ENCODE measurements at regions not wholly inside any gene's neighbourhood (a gene's known extent, or its start where the extent isn't known, plus 50 kb on each side); places are given as distances from the start of the nearest gene placed in this dataset.
"Not testable (repeated sequence)": the region's sequence is repeated elsewhere in the genome, so short reads cannot be mapped to it uniquely, and the experiment has no call there.

DNA sequence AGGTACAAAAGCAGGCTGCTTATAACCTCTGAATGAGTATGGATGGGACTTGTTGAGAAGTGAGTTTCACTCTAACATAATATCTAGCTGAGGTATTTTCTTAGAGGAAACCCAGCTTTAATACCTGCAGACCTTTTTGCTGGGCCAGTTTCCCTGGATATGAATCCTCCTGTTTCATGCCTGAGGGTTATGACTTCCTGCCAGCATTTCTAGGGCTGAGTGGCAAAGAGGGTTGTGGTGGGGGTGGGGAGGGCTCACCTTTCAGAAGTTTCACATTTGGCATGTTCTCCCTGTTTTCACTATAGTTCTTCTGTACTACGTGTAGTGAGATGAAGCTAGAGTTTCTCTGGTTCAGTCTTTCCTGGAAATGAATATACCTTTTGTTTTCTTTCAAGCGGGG is 73.7 kb downstream of the LACC1 start:
- CTCF ChIA-PET (ENCODE audit: low intra/inter-chr PET ratio, low total read pairs): no interaction called here
- Histone ChIP-seq H3K27ac (ENCODE audit: extremely low read length, insufficient read depth, low read length) (no peak overlapping the region), H3K4me3 (replicated peaks in 1 of 3; ENCODE audit: insufficient read depth in 1 of 3, low read depth in 2 of 3, low read length in 3 of 3) (no peak overlapping the region), H3K4me1 (ENCODE audit: insufficient read depth, low read length) (no peaks in the 10 kb centered on the region), H3K36me3 (replicated peaks in 1 of 2; ENCODE audit: control insufficient read depth in 1 of 2, insufficient read depth in 2 of 2, low read length in 2 of 2) (no peaks in the 10 kb centered on the region), H4K20me1 (ENCODE audit: insufficient read depth, low read length) (no peaks in the 10 kb centered on the region), H3K4me2 (ENCODE audit: low read depth, low read length) (no peak overlapping the region), H3K9ac (ENCODE audit: insufficient read depth, low read depth, low read length) (no peak overlapping the region), H3K27me3 (ENCODE audit: control insufficient read depth in 1 of 2, insufficient read depth in 2 of 2, low read length in 2 of 2) (no peaks in the 10 kb centered on the region), H2AFZ (ENCODE audit: low read length) (no peak overlapping the region), H3K9me3 (ENCODE audit: low read length) (no peaks in the 10 kb centered on the region), H3K79me2 (ENCODE audit: insufficient read depth, low read length) (no peaks in the 10 kb centered on the region)
- TF ChIP-seq ZNF24 (IDR thresholded peaks at IDR 0.05) (no peak), PHF8 (CRISPR knock-in tag; IDR thresholded peaks at IDR 0.05) (no peak)
- intact Hi-C loops (cut with micrococcal nuclease; ENCODE audit: unreplicated experiment) (no loop called here), in situ Hi-C loops (cut with HindIII; ENCODE audit: extremely low pct_ligation_motif_present, low pct_unique_long_range_greater_than_20kb) (no loop called here)
- ATAC-seq (no peak), DNase-seq (ENCODE audit: low spot score) (no peak), FAIRE-seq (no peak)
- no TSS peak for BruUV-seq (replicated peaks)
- POLR2A ChIA-PET: no interaction called here
- 7% methylated on average over 2 of the region's 2 CpGs for WGBS (ENCODE audit: low lambda C conversion rate)

DNA sequence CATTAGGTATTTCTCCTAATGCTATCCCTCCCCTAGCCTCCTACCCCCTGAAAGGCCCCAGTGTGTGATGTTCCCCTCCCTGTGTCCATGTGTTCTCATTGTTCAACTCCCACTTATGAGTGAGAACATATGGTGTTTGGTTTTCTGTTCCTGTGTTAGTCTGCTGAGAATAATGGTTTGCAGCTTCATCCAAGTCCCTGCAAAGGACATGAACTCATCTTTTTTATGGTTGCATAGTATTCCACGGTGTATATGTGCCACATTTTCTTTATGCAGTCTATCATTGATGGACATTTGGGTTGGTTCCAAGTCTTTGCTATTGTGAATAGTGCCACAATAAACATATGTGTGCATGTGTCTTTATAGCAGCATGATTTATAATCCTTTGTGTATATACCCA is 77.3 kb downstream of the LACC1 start:
- in situ Hi-C loops (cut with HindIII; ENCODE audit: extremely low pct_ligation_motif_present, low pct_unique_long_range_greater_than_20kb); H3K4me2 ChIP-seq (ENCODE audit: low read depth, low read length); ATAC-seq; H3K9ac ChIP-seq (ENCODE audit: insufficient read depth, low read depth, low read length); DNase-seq (ENCODE audit: low spot score); BruUV-seq (replicated peaks); H3K36me3 ChIP-seq (replicated peaks in 1 of 2; ENCODE audit: control insufficient read depth in 1 of 2, insufficient read depth in 2 of 2, low read length in 2 of 2); H3K27ac ChIP-seq (ENCODE audit: extremely low read length, insufficient read depth, low read length); H3K79me2 ChIP-seq (ENCODE audit: insufficient read depth, low read length); H3K4me3 ChIP-seq (replicated peaks in 1 of 3; ENCODE audit: insufficient read depth in 1 of 3, low read depth in 2 of 3, low read length in 3 of 3); FAIRE-seq; intact Hi-C loops (cut with micrococcal nuclease; ENCODE audit: unreplicated experiment); POLR2A ChIA-PET; H3K27me3 ChIP-seq (ENCODE audit: control insufficient read depth in 1 of 2, insufficient read depth in 2 of 2, low read length in 2 of 2); H4K20me1 ChIP-seq (ENCODE audit: insufficient read depth, low read length); H2AFZ ChIP-seq (ENCODE audit: low read length); H3K4me1 ChIP-seq (ENCODE audit: insufficient read depth, low read length); H3K9me3 ChIP-seq (ENCODE audit: low read length); CTCF ChIA-PET (ENCODE audit: low intra/inter-chr PET ratio, low total read pairs): not testable (repeated sequence)
- WGBS (ENCODE audit: low lambda C conversion rate): 0% methylated on average over 1 of the region's 1 CpG

DNA sequence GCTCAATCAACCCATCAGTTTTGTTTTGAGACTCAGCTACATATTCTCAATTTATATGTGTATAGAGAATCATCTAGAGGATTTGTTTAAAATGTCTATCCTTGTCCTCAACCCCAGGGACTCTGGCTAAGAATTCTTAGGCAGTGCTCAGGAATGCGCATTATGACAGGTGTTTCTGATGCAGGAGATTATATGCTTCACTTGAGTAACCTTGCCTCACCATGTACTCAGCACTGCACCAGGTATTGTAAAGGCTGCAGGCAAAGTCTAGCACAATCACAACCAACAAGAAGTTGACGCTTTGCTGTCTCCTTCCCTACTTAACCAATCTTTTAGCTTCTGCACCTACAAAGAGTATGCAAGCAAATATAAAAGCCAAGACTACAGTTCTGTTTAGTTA is 79.6 kb downstream of the LACC1 start:
- H3K27me3 ChIP-seq (ENCODE audit: control insufficient read depth in 1 of 2, insufficient read depth in 2 of 2, low read length in 2 of 2): no peaks in the 10 kb centered on the region
- in situ Hi-C loops (cut with HindIII; ENCODE audit: extremely low pct_ligation_motif_present, low pct_unique_long_range_greater_than_20kb): no loop called here
- no peaks in the 10 kb centered on the region for H3K79me2 ChIP-seq (ENCODE audit: insufficient read depth, low read length)
- ChIA-PET POLR2A (interaction anchor here (0.6 kb wide), 1 partner anchor 34 kb away, joined by 3 read pairs; no protein-coding TSS in a partner anchor), CTCF (ENCODE audit: low intra/inter-chr PET ratio, low total read pairs) (no interaction called here)
- intact Hi-C loops (cut with micrococcal nuclease; ENCODE audit: unreplicated experiment): no loop called here
- FAIRE-seq: no peak
- no peaks in the 10 kb centered on the region for H3K4me1 ChIP-seq (ENCODE audit: insufficient read depth, low read length)
- no peak overlapping the region for H3K4me3 ChIP-seq (replicated peaks in 1 of 3; ENCODE audit: insufficient read depth in 1 of 3, low read depth in 2 of 3, low read length in 3 of 3)
- no peaks in the 10 kb centered on the region for H3K9me3 ChIP-seq (ENCODE audit: low read length)
- H3K9ac ChIP-seq (ENCODE audit: insufficient read depth, low read depth, low read length): no peak overlapping the region
- no peaks in the 10 kb centered on the region for H3K36me3 ChIP-seq (replicated peaks in 1 of 2; ENCODE audit: control insufficient read depth in 1 of 2, insufficient read depth in 2 of 2, low read length in 2 of 2)
- no peaks in the 10 kb centered on the region for H4K20me1 ChIP-seq (ENCODE audit: insufficient read depth, low read length)
- no peak for TF ChIP-seq EED (CRISPR knock-in tag; IDR thresholded peaks at IDR 0.05)
- no peak for TF ChIP-seq KLF13 (CRISPR knock-in tag; IDR thresholded peaks at IDR 0.05)
- TF ChIP-seq ZNF317 (CRISPR knock-in tag; IDR thresholded peaks at IDR 0.05): no peak
- TF ChIP-seq, protein P1, sequence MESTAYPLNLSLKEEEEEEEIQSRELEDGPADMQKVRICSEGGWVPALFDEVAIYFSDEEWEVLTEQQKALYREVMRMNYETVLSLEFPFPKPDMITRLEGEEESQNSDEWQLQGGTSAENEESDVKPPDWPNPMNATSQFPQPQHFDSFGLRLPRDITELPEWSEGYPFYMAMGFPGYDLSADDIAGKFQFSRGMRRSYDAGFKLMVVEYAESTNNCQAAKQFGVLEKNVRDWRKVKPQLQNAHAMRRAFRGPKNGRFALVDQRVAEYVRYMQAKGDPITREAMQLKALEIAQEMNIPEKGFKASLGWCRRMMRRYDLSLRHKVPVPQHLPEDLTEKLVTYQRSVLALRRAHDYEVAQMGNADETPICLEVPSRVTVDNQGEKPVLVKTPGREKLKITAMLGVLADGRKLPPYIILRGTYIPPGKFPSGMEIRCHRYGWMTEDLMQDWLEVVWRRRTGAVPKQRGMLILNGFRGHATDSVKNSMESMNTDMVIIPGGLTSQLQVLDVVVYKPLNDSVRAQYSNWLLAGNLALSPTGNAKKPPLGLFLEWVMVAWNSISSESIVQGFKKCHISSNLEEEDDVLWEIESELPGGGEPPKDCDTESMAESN (CRISPR knock-in tag; conservative IDR thresholded peaks at IDR 0.05): no peak
- TF ChIP-seq FOXK1 (CRISPR knock-in tag; IDR thresholded peaks at IDR 0.05; ENCODE audit: borderline replicate concordance, low read depth): no peak
- no peak for TF ChIP-seq ZKSCAN8 (CRISPR knock-in tag; IDR thresholded peaks at IDR 0.05; ENCODE audit: borderline replicate concordance)
- TF ChIP-seq TEAD2 (CRISPR knock-in tag; IDR thresholded peaks at IDR 0.05): no peak
- no peak for ATAC-seq
- no peak overlapping the region for H2AFZ ChIP-seq (ENCODE audit: low read length)
- 50% methylated on average over 2 of the region's 2 CpGs for WGBS (ENCODE audit: low lambda C conversion rate)
- no peak overlapping the region for H3K27ac ChIP-seq (ENCODE audit: extremely low read length, insufficient read depth, low read length)
- H3K4me2 ChIP-seq (ENCODE audit: low read depth, low read length): no peak overlapping the region
- no TSS peak for BruUV-seq (replicated peaks)
- no peak for DNase-seq (ENCODE audit: low spot score)
